ENCODE measurements at regions not wholly inside any gene's neighbourhood (a gene's known extent, or its start where the extent isn't known, plus 50 kb on each side); places are given as distances from the start of the nearest gene placed in this dataset.

DNA sequence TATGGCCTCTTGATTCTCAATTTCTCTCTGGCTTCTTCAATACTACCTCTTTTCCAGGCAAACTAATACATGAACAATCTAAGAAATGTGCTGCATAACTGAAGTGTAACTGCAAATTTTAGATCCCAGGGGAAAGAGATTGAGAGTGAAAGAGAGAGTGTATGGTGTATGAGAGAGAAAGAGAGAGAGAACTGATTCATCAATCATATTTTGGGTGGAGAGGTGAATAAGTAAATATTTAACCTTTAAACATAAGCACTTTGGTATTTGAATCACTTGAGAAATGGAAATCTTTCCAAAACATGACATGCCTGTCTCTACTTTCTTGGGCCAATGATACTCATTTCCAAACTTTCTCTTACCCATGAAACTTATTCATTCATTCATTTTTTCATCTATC, 147.2 kb upstream of the DIPK2B start:
- no peak for FAIRE-seq
- TF ChIP-seq POU2F2 (IDR thresholded peaks at IDR 0.05; ENCODE audit: low read depth, low read length) (no peak), PAX5 (IDR thresholded peaks at IDR 0.05; ENCODE audit: insufficient read depth, low read length, severe bottlenecking) (no peak), SPI1 (IDR thresholded peaks at IDR 0.05; ENCODE audit: low read depth, low read length) (no peak), POLR2AphosphoS5 (IDR thresholded peaks at IDR 0.05; ENCODE audit: low read depth, low read length) (no peak), TAF1 (IDR thresholded peaks at IDR 0.05; ENCODE audit: low read depth, low read length) (no peak), POLR2A (IDR thresholded peaks at IDR 0.05; ENCODE audit: low read depth, low read length) (no peak)

DNA sequence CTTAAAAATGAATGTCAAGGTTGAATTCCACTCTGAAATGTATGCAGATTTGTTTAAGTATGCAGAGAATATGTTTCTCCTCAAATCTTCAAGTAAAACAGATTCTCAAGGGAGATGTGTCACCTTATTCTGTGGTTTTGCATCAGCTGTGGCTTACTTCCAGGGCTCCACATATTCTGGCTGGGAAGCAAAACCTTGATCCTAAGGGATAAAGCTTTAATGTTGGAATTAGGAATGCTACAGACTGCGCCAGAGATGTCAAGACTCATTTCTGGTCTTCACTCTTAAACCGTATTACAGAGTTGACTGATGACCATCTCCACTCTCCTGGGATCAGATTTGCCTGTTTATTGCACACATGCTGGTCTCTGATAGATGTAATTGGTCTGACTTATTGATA, 143.9 kb upstream of the DIPK2B start:
- TF ChIP-seq SPI1 (IDR thresholded peaks at IDR 0.05; ENCODE audit: low read depth, low read length) (no peak), POU2F2 (IDR thresholded peaks at IDR 0.05; ENCODE audit: low read depth, low read length) (no peak), TAF1 (IDR thresholded peaks at IDR 0.05; ENCODE audit: low read depth, low read length) (no peak), PAX5 (IDR thresholded peaks at IDR 0.05; ENCODE audit: insufficient read depth, low read length, severe bottlenecking) (no peak), POLR2AphosphoS5 (IDR thresholded peaks at IDR 0.05; ENCODE audit: low read depth, low read length) (no peak), POLR2A (IDR thresholded peaks at IDR 0.05; ENCODE audit: low read depth, low read length) (no peak)
- FAIRE-seq = no peak
- DNase-seq (ENCODE audit: insufficient read length, low spot score) = no peak

More for the DNA sequence above, 147.2 kb upstream of the DIPK2B start:
- no peak for DNase-seq (ENCODE audit: insufficient read length, low spot score)

DNA sequence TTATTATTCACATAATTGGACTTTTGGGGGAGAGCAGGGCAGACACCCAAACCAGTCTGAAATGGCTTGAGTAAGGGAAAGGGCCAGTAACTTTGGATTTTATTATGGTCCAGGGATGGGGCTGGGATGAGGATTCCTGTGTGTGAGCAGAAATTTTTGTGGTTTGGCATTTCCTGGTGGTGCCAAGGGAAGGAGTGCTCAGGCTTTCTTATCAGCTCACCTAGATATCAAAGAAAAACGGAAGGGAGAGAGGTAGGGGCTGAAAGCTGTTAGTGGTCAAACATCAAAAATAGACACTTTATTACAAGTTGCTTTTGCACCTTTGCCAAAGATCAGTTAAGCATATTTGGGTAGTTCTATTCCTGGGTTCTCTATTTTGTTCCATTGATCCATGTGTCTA, 128.5 kb upstream of the DIPK2B start:
- DNase-seq (ENCODE audit: insufficient read length, low spot score) (no peak), FAIRE-seq (no peak)
- no peak for TF ChIP-seq PAX5 (IDR thresholded peaks at IDR 0.05; ENCODE audit: insufficient read depth, low read length, severe bottlenecking)
- no peak for TF ChIP-seq TAF1 (IDR thresholded peaks at IDR 0.05; ENCODE audit: low read depth, low read length)
- TF ChIP-seq SPI1 (IDR thresholded peaks at IDR 0.05; ENCODE audit: low read depth, low read length) = no peak
- TF ChIP-seq POLR2A (IDR thresholded peaks at IDR 0.05; ENCODE audit: low read depth, low read length) = no peak
- no peak for TF ChIP-seq POU2F2 (IDR thresholded peaks at IDR 0.05; ENCODE audit: low read depth, low read length)
- TF ChIP-seq POLR2AphosphoS5 (IDR thresholded peaks at IDR 0.05; ENCODE audit: low read depth, low read length) = no peak

DNA sequence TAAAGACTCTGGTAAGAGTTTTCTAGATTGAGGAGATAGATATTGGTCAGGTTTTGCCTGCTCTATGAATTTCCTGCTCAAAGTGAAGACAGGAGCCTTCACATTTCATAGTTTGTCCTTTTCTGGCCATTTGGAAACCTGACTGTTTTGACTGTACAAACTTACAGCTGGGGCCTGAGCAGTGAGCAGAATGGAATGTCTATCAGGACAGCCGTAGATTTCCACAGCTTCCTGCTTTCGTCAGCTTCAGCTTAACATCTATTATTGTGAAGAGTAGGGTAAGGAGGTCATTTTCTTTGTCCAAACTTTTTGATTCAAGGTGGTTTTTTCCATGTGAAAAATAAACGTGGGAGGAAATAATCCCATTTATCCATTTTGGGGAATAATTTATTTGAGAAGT, 124.3 kb upstream of the DIPK2B start:
- no peak for DNase-seq (ENCODE audit: insufficient read length, low spot score)
- no peak for TF ChIP-seq POLR2A (IDR thresholded peaks at IDR 0.05; ENCODE audit: low read depth, low read length)
- no peak for TF ChIP-seq POU2F2 (IDR thresholded peaks at IDR 0.05; ENCODE audit: low read depth, low read length)
- no peak for TF ChIP-seq SPI1 (IDR thresholded peaks at IDR 0.05; ENCODE audit: low read depth, low read length)
- TF ChIP-seq PAX5 (IDR thresholded peaks at IDR 0.05; ENCODE audit: insufficient read depth, low read length, severe bottlenecking) = no peak
- no peak for TF ChIP-seq TAF1 (IDR thresholded peaks at IDR 0.05; ENCODE audit: low read depth, low read length)
- no peak for TF ChIP-seq POLR2AphosphoS5 (IDR thresholded peaks at IDR 0.05; ENCODE audit: low read depth, low read length)
- FAIRE-seq = no peak

DNA sequence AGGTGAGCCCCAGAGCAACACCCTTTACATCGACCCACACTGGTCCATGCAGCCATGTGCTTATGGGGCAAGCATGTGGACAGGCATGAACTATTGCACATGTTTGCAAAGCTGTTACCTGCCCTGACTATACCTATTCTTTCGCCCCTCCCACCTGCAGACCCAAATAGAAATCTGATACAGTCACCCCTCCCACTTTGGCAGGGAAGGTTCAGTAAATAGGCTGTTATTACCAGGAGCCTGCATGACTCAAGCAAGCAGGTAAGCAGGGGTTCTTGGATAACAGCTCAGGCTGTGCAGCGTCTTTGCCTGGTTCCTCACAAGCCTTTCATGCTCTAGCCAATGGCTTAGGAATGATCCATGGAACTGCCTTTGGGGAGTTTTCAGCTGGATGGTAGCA, 122.7 kb upstream of the DIPK2B start:
- DNase-seq (ENCODE audit: insufficient read length, low spot score) = no peak
- no peak for FAIRE-seq
- no peak for TF ChIP-seq POLR2AphosphoS5 (IDR thresholded peaks at IDR 0.05; ENCODE audit: low read depth, low read length)

DNA sequence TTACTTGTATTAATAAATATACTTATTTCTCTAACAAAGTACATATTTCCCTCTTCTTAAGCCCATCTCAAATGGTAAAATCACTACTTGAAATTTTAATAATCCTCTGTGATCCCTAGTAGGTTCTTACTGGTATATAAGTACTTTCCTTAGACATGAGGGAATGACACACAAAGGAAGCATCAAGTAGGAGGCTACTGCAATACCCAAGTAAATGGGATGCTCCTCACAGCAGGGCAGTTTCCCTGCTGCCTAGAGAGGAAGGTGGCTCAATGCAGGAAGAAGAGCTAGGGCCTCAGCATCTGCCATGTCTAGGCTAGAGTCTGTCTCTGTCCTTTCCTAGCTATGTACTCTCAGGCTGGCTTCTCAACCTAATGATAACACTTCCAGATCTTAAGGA, 122.1 kb upstream of the DIPK2B start:
- FAIRE-seq = no peak
- TF ChIP-seq POLR2AphosphoS5 (IDR thresholded peaks at IDR 0.05; ENCODE audit: low read depth, low read length) (no peak), PAX5 (IDR thresholded peaks at IDR 0.05; ENCODE audit: insufficient read depth, low read length, severe bottlenecking) (no peak), POU2F2 (IDR thresholded peaks at IDR 0.05; ENCODE audit: low read depth, low read length) (no peak), TAF1 (IDR thresholded peaks at IDR 0.05; ENCODE audit: low read depth, low read length) (no peak), SPI1 (IDR thresholded peaks at IDR 0.05; ENCODE audit: low read depth, low read length) (no peak), POLR2A (IDR thresholded peaks at IDR 0.05; ENCODE audit: low read depth, low read length) (no peak)
- DNase-seq (ENCODE audit: insufficient read length, low spot score) = no peak

DNA sequence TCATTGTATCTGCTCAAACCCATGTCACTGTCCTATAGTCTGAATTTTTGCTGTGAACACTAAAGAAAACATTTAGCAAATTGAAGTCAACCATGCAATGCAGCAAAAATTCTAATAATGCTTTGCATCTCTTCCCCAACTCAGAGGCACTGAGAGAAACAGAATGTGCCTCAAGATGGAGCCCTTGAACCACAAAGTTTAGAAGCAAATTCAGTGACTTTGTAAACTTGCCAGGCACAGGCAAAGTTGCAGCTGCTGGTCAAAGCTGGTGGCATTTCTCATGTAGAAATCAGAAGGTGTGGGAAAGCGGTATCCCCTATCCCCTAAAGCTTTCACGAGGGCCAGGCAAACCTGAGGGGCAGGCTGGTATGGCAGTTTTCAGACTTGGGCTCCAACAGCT, 121.7 kb upstream of the DIPK2B start:
- FAIRE-seq = no peak
- no peak for TF ChIP-seq POU2F2 (IDR thresholded peaks at IDR 0.05; ENCODE audit: low read depth, low read length)
- no peak for TF ChIP-seq SPI1 (IDR thresholded peaks at IDR 0.05; ENCODE audit: low read depth, low read length)
- TF ChIP-seq POLR2A (IDR thresholded peaks at IDR 0.05; ENCODE audit: low read depth, low read length) = no peak
- TF ChIP-seq PAX5 (IDR thresholded peaks at IDR 0.05; ENCODE audit: insufficient read depth, low read length, severe bottlenecking) = no peak
- TF ChIP-seq POLR2AphosphoS5 (IDR thresholded peaks at IDR 0.05; ENCODE audit: low read depth, low read length) = no peak
- no peak for TF ChIP-seq TAF1 (IDR thresholded peaks at IDR 0.05; ENCODE audit: low read depth, low read length)
- no peak for DNase-seq (ENCODE audit: insufficient read length, low spot score)

DNA sequence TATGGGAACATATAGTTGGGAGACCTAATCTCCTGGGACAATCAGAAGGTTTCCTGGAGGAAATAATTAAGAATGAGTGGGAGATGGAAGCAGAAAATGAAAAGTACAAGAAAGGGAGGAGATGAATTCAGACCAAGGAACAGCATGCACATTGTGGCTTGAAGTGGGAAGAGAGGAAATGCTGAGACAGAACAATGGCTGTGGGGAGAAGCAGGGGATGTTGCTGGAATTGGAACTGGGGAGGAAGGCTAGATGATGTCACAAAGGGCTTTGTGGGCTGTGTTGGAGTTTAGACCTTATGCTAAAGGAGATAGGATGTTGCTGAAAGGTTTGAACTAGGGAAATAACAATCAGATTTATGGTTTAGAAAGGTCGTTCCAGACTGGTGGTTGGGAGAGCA, 119.5 kb upstream of the DIPK2B start:
- DNase-seq (ENCODE audit: insufficient read length, low spot score) (no peak), FAIRE-seq (no peak)
- TF ChIP-seq POLR2AphosphoS5 (IDR thresholded peaks at IDR 0.05; ENCODE audit: low read depth, low read length) (no peak), PAX5 (IDR thresholded peaks at IDR 0.05; ENCODE audit: insufficient read depth, low read length, severe bottlenecking) (no peak), POLR2A (IDR thresholded peaks at IDR 0.05; ENCODE audit: low read depth, low read length) (no peak), POU2F2 (IDR thresholded peaks at IDR 0.05; ENCODE audit: low read depth, low read length) (no peak), TAF1 (IDR thresholded peaks at IDR 0.05; ENCODE audit: low read depth, low read length) (no peak), SPI1 (IDR thresholded peaks at IDR 0.05; ENCODE audit: low read depth, low read length) (no peak)

DNA sequence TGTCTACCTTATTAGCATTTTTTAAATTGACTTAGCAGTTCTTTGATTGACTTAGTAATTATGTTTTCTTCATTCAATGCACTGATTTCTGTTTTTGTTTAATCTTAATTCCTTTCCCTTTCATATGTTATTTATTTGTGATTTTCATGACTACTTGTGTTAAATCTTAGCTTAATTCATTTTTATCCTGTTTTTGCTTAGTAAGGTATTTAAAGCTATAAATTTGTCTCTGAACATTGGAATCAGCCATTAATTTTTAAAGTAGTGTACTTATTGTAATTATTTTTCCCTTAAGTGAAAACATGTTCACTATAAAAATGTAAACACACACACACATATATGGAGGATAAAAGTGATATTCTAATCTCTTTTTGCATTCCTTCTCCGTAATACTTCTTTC, 109.1 kb upstream of the DIPK2B start:
- FAIRE-seq = no peak

DNA sequence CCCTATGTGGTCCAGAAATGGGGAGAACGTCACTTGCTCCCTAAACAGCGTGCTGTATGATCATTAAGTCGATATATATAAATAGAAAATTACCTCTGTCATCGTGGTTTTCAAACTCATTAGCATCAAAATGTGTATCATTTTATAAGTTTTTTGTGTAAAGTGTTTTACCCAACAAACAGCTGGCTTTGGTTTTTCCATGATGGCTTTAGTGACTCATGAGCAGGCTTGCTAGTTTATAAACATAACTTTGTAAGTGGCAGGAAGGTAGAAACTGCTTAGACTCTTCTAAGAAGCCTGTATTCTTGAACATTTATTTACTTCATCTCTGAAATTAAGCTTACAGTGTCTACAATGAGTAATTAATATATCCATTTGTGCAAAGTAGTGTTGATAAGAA, 108.4 kb upstream of the DIPK2B start:
- TF ChIP-seq POU2F2 (IDR thresholded peaks at IDR 0.05; ENCODE audit: low read depth, low read length) = no peak
- no peak for TF ChIP-seq POLR2A (IDR thresholded peaks at IDR 0.05; ENCODE audit: low read depth, low read length)
- no peak for TF ChIP-seq PAX5 (IDR thresholded peaks at IDR 0.05; ENCODE audit: insufficient read depth, low read length, severe bottlenecking)
- no peak for TF ChIP-seq TAF1 (IDR thresholded peaks at IDR 0.05; ENCODE audit: low read depth, low read length)
- no peak for TF ChIP-seq SPI1 (IDR thresholded peaks at IDR 0.05; ENCODE audit: low read depth, low read length)
- no peak for TF ChIP-seq POLR2AphosphoS5 (IDR thresholded peaks at IDR 0.05; ENCODE audit: low read depth, low read length)
- FAIRE-seq = no peak

More for the DNA sequence above, 109.1 kb upstream of the DIPK2B start:
- DNase-seq (ENCODE audit: insufficient read length, low spot score) = no peak
- TF ChIP-seq POU2F2 (IDR thresholded peaks at IDR 0.05; ENCODE audit: low read depth, low read length) = no peak
- no peak for TF ChIP-seq POLR2AphosphoS5 (IDR thresholded peaks at IDR 0.05; ENCODE audit: low read depth, low read length)
- TF ChIP-seq POLR2A (IDR thresholded peaks at IDR 0.05; ENCODE audit: low read depth, low read length) = no peak

More for the DNA sequence above, 108.4 kb upstream of the DIPK2B start:
- no peak for DNase-seq (ENCODE audit: insufficient read length, low spot score)
